H1 (cell line): ENCODE measurements at regions not wholly inside any gene's neighbourhood (a gene's known extent, or its start where the extent isn't known, plus 50 kb on each side); places are given as distances from the start of the nearest gene placed in this dataset.

ENCODE experiments used
- CTCF ChIA-PET: fragments of 300-600 bp; sonication (Branson Sonifier 250); formaldehyde crosslinking; loops from one replicate; lab custom pipeline; 2021; ENCODE audit not compliant: partially characterized antibody; lab: Charles Lee
- POLR2A ChIA-PET: fragments of 300-600 bp; sonication (Branson Sonifier 250); formaldehyde crosslinking; loops from one replicate; lab custom pipeline; 2021; ENCODE audit warnings: inconsistent platforms; ENCODE audit not compliant: partially characterized antibody; lab: Charles Lee
- DNase-seq, 2 experiments: peaks; one replicate each; pipeline versions ENCODE4 v3.0.0 to v3.0.0-alpha.2; 2010 to 2022; ENCODE audit warnings: low spot score in 2 of 2, low read depth in 1 of 2, mixed read lengths in 1 of 2
- FAIRE-seq: peaks from 2 replicates; lab custom pipeline; 2011; peaks lifted over from hg19 to GRCh38; lab: Jason Lieb, UNC
- H2AFZ ChIP-seq: 2 replicates; pipeline ENCODE4 v1.8.1; 2012; ENCODE audit warnings: low read length, inconsistent platforms
- H2AK5ac ChIP-seq: 2 replicates; pipeline ENCODE4 v1.6.1; 2013; ENCODE audit warnings: low read depth, low read length
- H2BK120ac ChIP-seq: replicated peaks from 2 replicates; pipeline ENCODE3; 2013; ENCODE audit warnings: low read depth, low read length, inconsistent platforms
- H2BK12ac ChIP-seq: 2 replicates; pipeline ENCODE4 v1.6.1; 2013; ENCODE audit warnings: low read depth, low read length
- H2BK15ac ChIP-seq: 2 replicates; pipeline ENCODE4 v1.6.1; 2013; ENCODE audit warnings: low read length
- H2BK20ac ChIP-seq: 2 replicates; pipeline ENCODE4 v1.6.1; 2013; ENCODE audit warnings: low read length
- H2BK5ac ChIP-seq: 2 replicates; pipeline ENCODE4 v1.6.1; 2013; ENCODE audit warnings: low read depth, low read length
- H3K14ac ChIP-seq: 2 replicates; pipeline ENCODE4 v1.6.1; 2013; ENCODE audit warnings: inconsistent platforms; ENCODE audit not compliant: insufficient read length
- H3K18ac ChIP-seq: 2 replicates; pipeline ENCODE4 v1.6.1; 2013; ENCODE audit warnings: low read length; ENCODE audit errors: extremely low read depth
- H3K23ac ChIP-seq: 2 replicates; pipeline ENCODE4 v1.6.1; 2013; ENCODE audit warnings: inconsistent platforms; ENCODE audit not compliant: insufficient read length
- H3K23me2 ChIP-seq: 2 replicates; pipeline ENCODE4 v1.6.1; 2013; ENCODE audit warnings: low read depth, low read length
- H3K27ac ChIP-seq: 2 replicates; pipeline ENCODE4 v1.6.1; 2011; ENCODE audit warnings: low read depth, low read length, inconsistent platforms
- H3K27me3 ChIP-seq, 4 experiments: replicated peaks in 1 of 4; 1 replicate in 1 of 4; 2 replicates in 3 of 4; pipeline versions ENCODE4 v1.6.1 to v1.8.1; 2011 to 2013; ENCODE audit warnings: low read length in 3 of 4, mild to moderate bottlenecking in 3 of 4, inconsistent platforms in 2 of 4, mixed read lengths in 2 of 4, moderate library complexity in 1 of 4; ENCODE audit not compliant: control insufficient read depth in 3 of 4, insufficient read depth in 3 of 4; ENCODE audit errors: extremely low read depth in 1 of 4
- H3K36me3 ChIP-seq, 4 experiments: 2 replicates each; pipeline versions ENCODE4 v1.6.1 to v1.8.1; 2011 to 2013; ENCODE audit warnings: mild to moderate bottlenecking in 4 of 4, low read length in 3 of 4, moderate library complexity in 2 of 4, control low read depth in 1 of 4, inconsistent platforms in 1 of 4; ENCODE audit not compliant: insufficient read depth in 4 of 4, control insufficient read depth in 2 of 4
- H3K4ac ChIP-seq: replicated peaks from 2 replicates; pipeline ENCODE3; 2013; ENCODE audit warnings: low read length, low read depth, mixed read lengths, inconsistent platforms; ENCODE audit not compliant: insufficient read length
- H3K4me1 ChIP-seq, 4 experiments: replicated peaks in 1 of 4; 1 replicate in 1 of 4; 2 replicates in 3 of 4; pipeline versions ENCODE4 v1.6.1 to v1.8.1; 2011 to 2013; ENCODE audit warnings: low read length in 3 of 4, inconsistent platforms in 2 of 4, mixed read lengths in 1 of 4; ENCODE audit not compliant: insufficient read depth in 4 of 4, control insufficient read depth in 3 of 4
- H3K4me2 ChIP-seq, 2 experiments: 2 replicates each; pipeline versions ENCODE4 v1.6.1 to v1.8.1; 2011 to 2013; ENCODE audit warnings: low read depth in 2 of 2, low read length in 2 of 2, control low read depth in 1 of 2, inconsistent platforms in 1 of 2, mild to moderate bottlenecking in 1 of 2; ENCODE audit not compliant: insufficient read depth in 1 of 2
- H3K4me3 ChIP-seq, 4 experiments: fragments of 200-600, 300-600 bp in 1 of 4; sonication (generic), shearing (Covaris generic), sonication (Bioruptor Twin) in 1 of 4; 2 replicates each; pipeline versions ENCODE4 v1.5.1 to v1.8.1; 2011 to 2016; ENCODE audit warnings: low read length in 4 of 4, low read depth in 3 of 4, control low read depth in 2 of 4, inconsistent platforms in 2 of 4, mild to moderate bottlenecking in 2 of 4, mixed read lengths in 1 of 4, moderate library complexity in 1 of 4; ENCODE audit not compliant: insufficient read depth in 2 of 4; ENCODE audit errors: extremely low read depth in 1 of 4
- H3K56ac ChIP-seq: replicated peaks from 2 replicates; pipeline ENCODE3; 2013; ENCODE audit warnings: low read depth, mild to moderate bottlenecking, mixed read lengths, low read length, inconsistent platforms; ENCODE audit not compliant: insufficient read length
- H3K79me1 ChIP-seq: 2 replicates; pipeline ENCODE4 v1.6.1; 2013; ENCODE audit warnings: low read depth, low read length, control low read depth
- H3K79me2 ChIP-seq, 2 experiments: 2 replicates each; pipeline versions ENCODE4 v1.6.1 to v1.8.1; 2012 to 2013; ENCODE audit warnings: low read length in 2 of 2, mild to moderate bottlenecking in 2 of 2, inconsistent platforms in 1 of 2; ENCODE audit not compliant: insufficient read depth in 2 of 2, control insufficient read depth in 1 of 2
- H3K9ac ChIP-seq, 4 experiments: replicated peaks in 1 of 4; 1 replicate in 1 of 4; 2 replicates in 3 of 4; pipeline versions ENCODE4 v1.6.1 to v1.8.1; 2011 to 2013; ENCODE audit warnings: low read depth in 3 of 4, low read length in 3 of 4, control low read depth in 2 of 4, mild to moderate bottlenecking in 2 of 4, moderate library complexity in 2 of 4, inconsistent platforms in 1 of 4; ENCODE audit errors: extremely low read depth in 1 of 4
- H3K9me3 ChIP-seq, 2 experiments: 2 replicates each; pipeline versions ENCODE4 v1.6.1 to v1.8.1; 2012 to 2013; ENCODE audit warnings: mild to moderate bottlenecking in 2 of 2, moderate library complexity in 2 of 2, control low read depth in 1 of 2, inconsistent platforms in 1 of 2, low read depth in 1 of 2, low read length in 1 of 2, mixed read lengths in 1 of 2; ENCODE audit not compliant: insufficient read depth in 2 of 2
- H4K20me1 ChIP-seq, 2 experiments: replicated peaks in 1 of 2; 2 replicates each; pipeline versions ENCODE3 to v1.8.1; 2011 to 2013; ENCODE audit warnings: inconsistent platforms in 2 of 2, low read length in 2 of 2, mild to moderate bottlenecking in 1 of 2; ENCODE audit not compliant: insufficient read depth in 2 of 2, control insufficient read depth in 1 of 2
- H4K5ac ChIP-seq: 2 replicates; pipeline ENCODE4 v1.6.1; 2013; ENCODE audit warnings: low read length, low read depth, mixed read lengths, inconsistent platforms; ENCODE audit not compliant: insufficient read length
- H4K8ac ChIP-seq: 2 replicates; pipeline ENCODE4 v1.8.0; 2013; ENCODE audit warnings: mild to moderate bottlenecking, moderate library complexity, low read length, inconsistent platforms; ENCODE audit not compliant: insufficient read depth; ENCODE audit errors: extremely low read depth
- H4K91ac ChIP-seq: replicated peaks from 2 replicates; pipeline ENCODE3; 2013; ENCODE audit warnings: low read length, mixed read lengths, inconsistent platforms; ENCODE audit not compliant: insufficient read length
- RAD21 ChIP-seq, 2 experiments: IDR thresholded peaks in 1 of 2; conservative IDR thresholded peaks in 1 of 2; 2 replicates each; pipeline ENCODE4 v1.6.1; 2011; ENCODE audit warnings: low read depth in 2 of 2, low read length in 2 of 2, improper control_type of control experiment in 1 of 2, inconsistent platforms in 1 of 2, mild to moderate bottlenecking in 1 of 2, moderate library complexity in 1 of 2
- SIRT6 ChIP-seq: IDR thresholded peaks from one replicate; pipeline ENCODE4 v1.7.1; 2012; ENCODE audit warnings: low read length, inconsistent platforms
- WGBS, 2 experiments: shearing (Covaris generic) in 1 of 2; methylation state at CpG; one replicate each; pipeline versions ENCODE4 v1.1.6 to v1.1.7; 2013 to 2015; ENCODE audit warnings: low lambda C conversion rate in 2 of 2, mixed read lengths in 2 of 2, inconsistent platforms in 1 of 2, low coverage in 1 of 2, missing lambda C conversion rate in 1 of 2; ENCODE audit not compliant: insufficient replicate concordance in 2 of 2, insufficient coverage in 1 of 2, insufficient read length in 1 of 2; ENCODE audit errors: extremely low coverage in 1 of 2, missing lambda C conversion rate in 1 of 2; 5-methylcytosine and 5-hydroxymethylcytosine counted together

- no peak overlapping the region for H4K5ac ChIP-seq
- no peak overlapping the region for H2BK120ac ChIP-seq
- H3K4ac ChIP-seq, result no peak overlapping the region
- no peak overlapping the region for H3K4me2 ChIP-seq
- H4K91ac ChIP-seq, result no peak overlapping the region
- no peak overlapping the region; a peak in 1 of 7 replicates for H3K9ac ChIP-seq
- H2BK5ac ChIP-seq, result no peak overlapping the region; the same call in 1 of the 2 replicates
- no peaks in the 10 kb centered on the region for H4K20me1 ChIP-seq
- TF ChIP-seq RAD21 (IDR thresholded peaks at IDR 0.05 in 1 of 2, conservative IDR thresholded peaks at IDR 0.05 in 1 of 2; ENCODE audit: low read depth in 2 of 2, low read length in 2 of 2), result peak; percentile 20 to 22
- no peak for TF ChIP-seq SIRT6
- H2AFZ ChIP-seq, result no peak overlapping the region
- H3K4me3 ChIP-seq, result no peak overlapping the region
- WGBS, 2 experiments, result 56% methylated on average over 3 of the region's 3 CpGs; no CpG with 5 or more reads in 1 of the 2 experiments
- no peak for FAIRE-seq
- no peak overlapping the region for H3K18ac ChIP-seq
- POLR2A ChIA-PET, result interaction anchor here (1.4 kb wide), 1 partner anchor 30 kb away, joined by 4 read pairs; no protein-coding TSS in a partner anchor
- no peaks in the 10 kb centered on the region for H3K27me3 ChIP-seq
- no peak overlapping the region for H3K56ac ChIP-seq
- H3K23ac ChIP-seq, result no peak overlapping the region
- H3K14ac ChIP-seq, result no peak overlapping the region
- DNase-seq, result no peak
- no peak overlapping the region for H4K8ac ChIP-seq
- H3K79me1 ChIP-seq, result no peaks in the 10 kb centered on the region
- CTCF ChIA-PET, result interaction anchor here (0.6 to 6.0 kb wide), 39 partner anchors 10 to 1914 kb away, joined by 3 to 40 read pairs (median 6); no protein-coding TSS in a partner anchor
- H2BK20ac ChIP-seq, result no peak overlapping the region
- no peak overlapping the region for H2BK12ac ChIP-seq
- H3K36me3 ChIP-seq, result no peaks in the 10 kb centered on the region
- H3K4me1 ChIP-seq, result peaks cover 0 to 4% (median 3%) of the 10 kb centered on the region in 4 experiments; a peak in 3 of 7 replicates
- no peak overlapping the region for H2BK15ac ChIP-seq
- no peaks in the 10 kb centered on the region for H3K9me3 ChIP-seq
- no peak overlapping the region for H3K27ac ChIP-seq
- no peaks in the 10 kb centered on the region for H3K23me2 ChIP-seq
- H3K79me2 ChIP-seq, result no peaks in the 10 kb centered on the region
- H2AK5ac ChIP-seq, result no peak overlapping the region
Observed at GRCh38 chr2:60675301-60675700, 80.8 kb upstream of the PAPOLG start.
